ENCODE measurements at regions not wholly inside any gene's neighbourhood (a gene's known extent, or its start where the extent isn't known, plus 50 kb on each side); places are given as distances from the start of the nearest gene placed in this dataset.

DNA sequence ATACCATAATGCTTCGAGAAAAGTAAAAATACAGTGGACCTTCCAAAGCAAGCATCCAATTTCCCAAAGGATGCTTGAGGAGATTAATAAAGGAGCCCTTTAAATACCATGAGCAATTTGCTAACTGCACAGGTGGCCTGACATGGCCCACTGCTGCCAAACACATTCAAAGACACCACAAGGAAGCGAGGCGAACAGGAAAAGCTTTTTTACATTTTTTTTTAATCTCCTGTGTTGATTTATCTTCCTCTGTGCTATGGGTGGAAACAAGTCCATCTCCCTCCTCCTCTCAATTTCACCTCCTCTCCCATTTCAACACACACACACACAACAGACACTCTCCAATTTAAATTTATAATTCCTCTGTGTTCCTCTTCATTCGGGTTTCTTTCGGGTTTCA is 243.4 kb downstream of the IGSF11 start:
- TF ChIP-seq TAF1 (IDR thresholded peaks at IDR 0.05; ENCODE audit: borderline replicate concordance, insufficient read depth, low read length), result no peak
- TF ChIP-seq, protein P1, sequence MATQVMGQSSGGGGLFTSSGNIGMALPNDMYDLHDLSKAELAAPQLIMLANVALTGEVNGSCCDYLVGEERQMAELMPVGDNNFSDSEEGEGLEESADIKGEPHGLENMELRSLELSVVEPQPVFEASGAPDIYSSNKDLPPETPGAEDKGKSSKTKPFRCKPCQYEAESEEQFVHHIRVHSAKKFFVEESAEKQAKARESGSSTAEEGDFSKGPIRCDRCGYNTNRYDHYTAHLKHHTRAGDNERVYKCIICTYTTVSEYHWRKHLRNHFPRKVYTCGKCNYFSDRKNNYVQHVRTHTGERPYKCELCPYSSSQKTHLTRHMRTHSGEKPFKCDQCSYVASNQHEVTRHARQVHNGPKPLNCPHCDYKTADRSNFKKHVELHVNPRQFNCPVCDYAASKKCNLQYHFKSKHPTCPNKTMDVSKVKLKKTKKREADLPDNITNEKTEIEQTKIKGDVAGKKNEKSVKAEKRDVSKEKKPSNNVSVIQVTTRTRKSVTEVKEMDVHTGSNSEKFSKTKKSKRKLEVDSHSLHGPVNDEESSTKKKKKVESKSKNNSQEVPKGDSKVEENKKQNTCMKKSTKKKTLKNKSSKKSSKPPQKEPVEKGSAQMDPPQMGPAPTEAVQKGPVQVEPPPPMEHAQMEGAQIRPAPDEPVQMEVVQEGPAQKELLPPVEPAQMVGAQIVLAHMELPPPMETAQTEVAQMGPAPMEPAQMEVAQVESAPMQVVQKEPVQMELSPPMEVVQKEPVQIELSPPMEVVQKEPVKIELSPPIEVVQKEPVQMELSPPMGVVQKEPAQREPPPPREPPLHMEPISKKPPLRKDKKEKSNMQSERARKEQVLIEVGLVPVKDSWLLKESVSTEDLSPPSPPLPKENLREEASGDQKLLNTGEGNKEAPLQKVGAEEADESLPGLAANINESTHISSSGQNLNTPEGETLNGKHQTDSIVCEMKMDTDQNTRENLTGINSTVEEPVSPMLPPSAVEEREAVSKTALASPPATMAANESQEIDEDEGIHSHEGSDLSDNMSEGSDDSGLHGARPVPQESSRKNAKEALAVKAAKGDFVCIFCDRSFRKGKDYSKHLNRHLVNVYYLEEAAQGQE (IDR thresholded peaks at IDR 0.05; ENCODE audit: insufficient read depth in 1 of 2, low read depth in 2 of 2, low read length in 2 of 2), result no peak

All from PFSK-1 (cell line).